Neural cell (in vitro differentiated cells): ENCODE measurements at regions not wholly inside any gene's neighbourhood (a gene's known extent, or its start where the extent isn't known, plus 50 kb on each side); places are given as distances from the start of the nearest gene placed in this dataset.

Source experiments
- H2AFZ ChIP-seq: fragments of 200-600, 300-800 bp; sonication (generic), shearing (Covaris generic); 2 replicates; pipeline ENCODE4 v1.6.0; 2014; ENCODE audit warnings: low read depth, mild to moderate bottlenecking, antibody characterized with exemption, low read length, moderate library complexity
- H3F3A ChIP-seq: fragments of 200-600 bp; shearing (Covaris generic); 2 replicates; pipeline ENCODE4 v1.6.1; 2016; ENCODE audit warnings: mild to moderate bottlenecking, moderate library complexity, mixed read lengths, antibody characterized with exemption, low read length; ENCODE audit not compliant: insufficient read depth, poor library complexity, severe bottlenecking
- H3K27ac ChIP-seq: fragments of 200-600, 300-800 bp; sonication (generic), shearing (Covaris generic); 2 replicates; pipeline ENCODE4 v1.5.1; 2014; ENCODE audit warnings: mild to moderate bottlenecking, low read length, moderate library complexity
- H3K27me3 ChIP-seq: fragments of 300-800, 200-600 bp; sonication (generic), shearing (Covaris generic); 2 replicates; pipeline ENCODE4 v1.6.0; 2014; ENCODE audit warnings: mild to moderate bottlenecking, low read depth, low read length, moderate library complexity; ENCODE audit not compliant: insufficient read depth
- H3K36me3 ChIP-seq: fragments of 300-800, 200-600 bp; sonication (generic), shearing (Covaris generic); 2 replicates; pipeline ENCODE4 v1.5.1; 2014; ENCODE audit warnings: mild to moderate bottlenecking, antibody characterized with exemption, low read length, moderate library complexity; ENCODE audit not compliant: insufficient read depth
- H3K4me2 ChIP-seq: fragments of 300-800, 200-600 bp; sonication (generic), shearing (Covaris generic); 2 replicates; pipeline ENCODE4 v1.6.0; 2014; ENCODE audit warnings: mild to moderate bottlenecking, low read length
- H3K4me3 ChIP-seq: fragments of 300-800, 200-600 bp; sonication (generic), shearing (Covaris generic); 2 replicates; pipeline ENCODE4 v1.5.1; 2014; ENCODE audit warnings: mild to moderate bottlenecking, low read length, moderate library complexity
- H3K79me2 ChIP-seq: fragments of 200-600 bp; shearing (Covaris generic); replicated peaks from 2 replicates; pipeline ENCODE4 v1.6.0; 2014; ENCODE audit warnings: mild to moderate bottlenecking, low read length, moderate library complexity; ENCODE audit not compliant: insufficient read depth
- H3K9ac ChIP-seq: fragments of 300-800, 200-600 bp; sonication (generic), shearing (Covaris generic); 2 replicates; pipeline ENCODE4 v1.6.1; 2016; ENCODE audit warnings: mild to moderate bottlenecking, low read length, mixed read lengths
- H3K9me2 ChIP-seq: fragments of 200-600 bp; shearing (Covaris generic); 2 replicates; pipeline ENCODE4 v1.6.1; 2016; ENCODE audit warnings: mild to moderate bottlenecking, low read length, mixed read lengths; ENCODE audit not compliant: insufficient read depth
- H3K9me3 ChIP-seq: fragments of 200-600, 300-800 bp; sonication (generic), shearing (Covaris generic); 2 replicates; pipeline ENCODE4 v1.6.1; 2016; ENCODE audit warnings: mild to moderate bottlenecking, mixed run types, low read length, moderate library complexity, mixed read lengths
- H4K20me1 ChIP-seq: fragments of 200-600 bp; shearing (Covaris generic); 2 replicates; pipeline ENCODE4 v1.6.1; 2016; ENCODE audit warnings: mild to moderate bottlenecking, mixed run types; ENCODE audit not compliant: insufficient read depth
- CTCF ChIP-seq: fragments of 450-650 bp; IDR thresholded peaks from 2 replicates; pipeline ENCODE4 v1.5.1; 2014; ENCODE audit warnings: antibody characterized with exemption, mild to moderate bottlenecking, moderate library complexity; ENCODE audit not compliant: poor library complexity, severe bottlenecking
- EP300 ChIP-seq: fragments of 450-650 bp; conservative IDR thresholded peaks from 2 replicates; pipeline ENCODE4 v1.6.1; 2014; ENCODE audit warnings: antibody characterized with exemption, mild to moderate bottlenecking, moderate library complexity; ENCODE audit not compliant: poor library complexity, severe bottlenecking
- EZH2 ChIP-seq: fragments of 200-600, 300-800 bp; shearing (Covaris generic), sonication (generic); IDR thresholded peaks from 2 replicates; pipeline ENCODE4 v1.6.1; 2014; ENCODE audit warnings: antibody characterized with exemption, low read length, borderline replicate concordance, mild to moderate bottlenecking; ENCODE audit not compliant: insufficient read depth, poor library complexity, severe bottlenecking
- MXI1 ChIP-seq: fragments of 450-650 bp; conservative IDR thresholded peaks from 2 replicates; pipeline ENCODE4 v1.6.1; 2014; ENCODE audit warnings: antibody characterized with exemption, mild to moderate bottlenecking; ENCODE audit not compliant: poor library complexity, severe bottlenecking
- POLR2AphosphoS5 ChIP-seq: IDR thresholded peaks from 2 replicates; pipeline ENCODE4 v1.6.1; 2012
- RAD21 ChIP-seq: fragments of 450-650 bp; conservative IDR thresholded peaks from 2 replicates; pipeline ENCODE4 v1.6.1; 2014; ENCODE audit warnings: antibody characterized with exemption, mild to moderate bottlenecking, moderate library complexity
- REST ChIP-seq: IDR thresholded peaks from 2 replicates; pipeline ENCODE4 v1.6.1; 2012; ENCODE audit warnings: borderline replicate concordance
- SMC3 ChIP-seq: fragments of 450-650 bp; conservative IDR thresholded peaks from 2 replicates; pipeline ENCODE4 v1.6.1; 2014; ENCODE audit warnings: antibody characterized with exemption, mild to moderate bottlenecking, moderate library complexity; ENCODE audit not compliant: poor library complexity
- TAF1 ChIP-seq: IDR thresholded peaks from 2 replicates; pipeline ENCODE4 v1.6.1; 2012; ENCODE audit warnings: low read depth

GRCh38 chrX:94743478-94743877 lies 1069.5 kb downstream of the FAM133A start:
- no peak for TF ChIP-seq EP300
- no peak for TF ChIP-seq EZH2
- no peak for TF ChIP-seq POLR2AphosphoS5
- no peak for TF ChIP-seq SMC3
- no peak for TF ChIP-seq RAD21
- TF ChIP-seq REST = no peak
- no peak for TF ChIP-seq TAF1
- TF ChIP-seq CTCF = no peak
- no peak for TF ChIP-seq MXI1

GRCh38 chrX:94744786-94745185 lies 1070.8 kb downstream of the FAM133A start:
- H3K4me2 ChIP-seq = no peak overlapping the region
- no peaks in the 10 kb centered on the region for H3F3A ChIP-seq
- TF ChIP-seq RAD21 = no peak
- TF ChIP-seq MXI1 = no peak
- TF ChIP-seq EP300 = no peak
- no peak for TF ChIP-seq SMC3
- TF ChIP-seq TAF1 = no peak
- no peak for TF ChIP-seq EZH2
- no peak for TF ChIP-seq CTCF
- TF ChIP-seq POLR2AphosphoS5 = no peak
- no peak for TF ChIP-seq REST
- H3K79me2 ChIP-seq = no peaks in the 10 kb centered on the region
- no peak overlapping the region for H3K9ac ChIP-seq
- no peaks in the 10 kb centered on the region for H3K27me3 ChIP-seq
- no peak overlapping the region for H2AFZ ChIP-seq
- H3K9me2 ChIP-seq = no peaks in the 10 kb centered on the region
- no peak overlapping the region for H3K4me3 ChIP-seq
- no peaks in the 10 kb centered on the region for H3K9me3 ChIP-seq
- no peaks in the 10 kb centered on the region for H3K36me3 ChIP-seq
- H3K27ac ChIP-seq = no peak overlapping the region
- no peaks in the 10 kb centered on the region for H4K20me1 ChIP-seq

More at GRCh38 chrX:94743478-94743877, 1069.5 kb downstream of the FAM133A start:
- Histone ChIP-seq H3K36me3 (no peaks in the 10 kb centered on the region), H3K9me3 (no peaks in the 10 kb centered on the region), H2AFZ (no peak overlapping the region), H3K4me3 (no peak overlapping the region), H3K27me3 (no peaks in the 10 kb centered on the region), H3K79me2 (no peaks in the 10 kb centered on the region), H3K9ac (no peak overlapping the region), H4K20me1 (no peaks in the 10 kb centered on the region), H3K27ac (no peak overlapping the region), H3K9me2 (no peaks in the 10 kb centered on the region), H3K4me2 (no peak overlapping the region), H3F3A (no peaks in the 10 kb centered on the region)
